Sigmoid colon (tissue), 6 donors: ENCODE measurements at regions not wholly inside any gene's neighbourhood (a gene's known extent, or its start where the extent isn't known, plus 50 kb on each side); places are given as distances from the start of the nearest gene placed in this dataset.

Experiments used
- DNase-seq: peaks from one replicate; pipeline ENCODE4 v3.0.0-alpha.2; 2019
- H3K27ac ChIP-seq, 4 donors: fragments of 200-600 bp; sonication (generic); one replicate each; pipeline ENCODE4 v1.5.1; 2016 to 2019; ENCODE audit warnings: mild to moderate bottlenecking in 1 of 4
- H3K27me3 ChIP-seq, 3 donors: fragments of 200-600 bp; sonication (generic); one replicate each; pipeline ENCODE4 v1.5.1; 2019; ENCODE audit warnings: mild to moderate bottlenecking in 1 of 3
- H3K36me3 ChIP-seq, 4 donors: fragments of 200-600 bp; sonication (generic); one replicate each; pipeline ENCODE4 v1.5.1; 2016 to 2019
- H3K4me1 ChIP-seq, 4 donors: fragments of 200-600 bp; sonication (generic); one replicate each; pipeline ENCODE4 v1.5.1; 2017 to 2019
- H3K4me3 ChIP-seq, 4 donors: fragments of 200-600 bp; sonication (generic); one replicate each; pipeline ENCODE4 v1.5.1; 2017 to 2019; ENCODE audit warnings: mild to moderate bottlenecking in 2 of 4, moderate library complexity in 1 of 4
- H3K9me3 ChIP-seq, 4 donors: fragments of 200-600 bp in 3 of 4; sonication (generic) in 3 of 4; one replicate each; pipeline versions ENCODE4 v1.5.1 to v1.6.1; 2013 to 2019
- EP300 ChIP-seq, 4 donors: sonication (generic); formaldehyde crosslinking; IDR thresholded peaks; one replicate each; pipeline ENCODE4 v1.6.1; 2017; ENCODE audit warnings: antibody characterized with exemption in 4 of 4
- POLR2A ChIP-seq, 2 donors: fragments of 450-650 bp; IDR thresholded peaks; one replicate each; pipeline ENCODE4 v1.6.1; 2016; ENCODE audit warnings: antibody characterized with exemption in 2 of 2, mild to moderate bottlenecking in 2 of 2, moderate library complexity in 2 of 2
- POLR2AphosphoS5 ChIP-seq, 4 donors: sonication (generic); formaldehyde crosslinking; IDR thresholded peaks; one replicate each; pipeline ENCODE4 v1.6.1; 2017; ENCODE audit warnings: antibody characterized with exemption in 4 of 4
- WGBS, 2 donors: extraction: QIAGEN DNeasy Blood & Tissue Kit; methylation state at CpG; one replicate each; pipeline ENCODE4 v1.1.7; 2013; 5-methylcytosine and 5-hydroxymethylcytosine counted together
- intact Hi-C: fragments of 100-400 bp; cut with DNase I; formaldehyde crosslinking; loops from one replicate; pipeline ENCODE4 v1.15.1; 2023
- TF ChIP-seq, protein P1 (sequence below), 4 experiments: fragments of 450-650 bp in 3 of 4; fragments of 200-600 bp in 1 of 4; IDR thresholded peaks; one replicate each; pipeline ENCODE4 v1.5.1; 2016 to 2019; ENCODE audit warnings: antibody characterized with exemption in 4 of 4, mild to moderate bottlenecking in 3 of 4, moderate library complexity in 2 of 4
- donor health status: healthy with polysubstance abuse.
- donor health status: healthy.

DNA sequence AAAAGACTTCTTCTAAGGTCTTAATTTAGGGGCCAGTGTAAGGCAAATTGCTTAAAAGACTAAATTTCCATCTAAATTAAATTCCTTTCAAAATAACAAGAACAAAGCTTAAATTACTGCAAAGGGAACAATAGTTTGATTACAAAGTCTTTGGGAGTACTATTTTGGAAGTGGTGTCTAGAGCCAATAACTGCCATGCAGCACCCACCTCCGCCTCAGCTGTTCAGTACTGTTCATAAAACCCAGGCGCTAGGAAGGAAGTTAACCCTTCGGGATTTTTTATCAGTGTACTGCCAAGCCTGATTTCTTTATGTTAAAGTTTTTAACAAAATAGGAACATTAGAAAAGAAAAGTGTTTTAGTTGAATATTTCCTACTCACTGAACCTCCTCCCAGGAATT is 210.1 kb downstream of the LIG4 start:
- H3K36me3 ChIP-seq: no peaks in the 10 kb centered on the region
- TF ChIP-seq POLR2A (IDR thresholded peaks at IDR 0.05): no peak
- 43 to 70% methylated on average over 3 of the region's 3 CpGs for whole genome bisulfite sequencing, 2 donors
- no peak overlapping the region for H3K4me3 ChIP-seq
- H3K4me1 ChIP-seq: no peaks in the 10 kb centered on the region
- no peak overlapping the region for H3K27ac ChIP-seq
- intact Hi-C loops: no loop called here
- DNase-seq: no peak
- no peaks in the 10 kb centered on the region for H3K27me3 ChIP-seq
- H3K9me3 ChIP-seq: no peaks in the 10 kb centered on the region

DNA sequence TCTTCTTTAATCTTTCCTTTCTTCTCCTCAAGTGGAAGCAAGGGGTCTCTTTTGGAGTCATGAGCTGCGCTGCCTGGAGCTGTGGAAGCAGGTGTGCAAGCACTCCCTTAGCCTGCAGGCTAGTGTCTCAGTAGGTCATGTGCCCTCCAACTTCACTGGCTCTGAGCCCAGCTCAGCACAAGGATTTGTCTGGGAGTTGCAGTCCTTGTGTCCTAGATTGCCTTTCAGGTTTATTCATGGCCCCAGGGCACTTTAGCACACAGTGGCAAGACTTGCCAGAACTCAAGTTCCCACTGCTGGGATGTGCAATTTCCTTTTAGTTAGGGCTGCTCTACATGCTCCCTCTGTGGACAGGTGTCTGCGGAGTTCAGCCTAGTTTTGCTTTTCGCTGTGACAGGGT is 211.7 kb downstream of the LIG4 start:
- intact Hi-C loops: no loop called here

DNA sequence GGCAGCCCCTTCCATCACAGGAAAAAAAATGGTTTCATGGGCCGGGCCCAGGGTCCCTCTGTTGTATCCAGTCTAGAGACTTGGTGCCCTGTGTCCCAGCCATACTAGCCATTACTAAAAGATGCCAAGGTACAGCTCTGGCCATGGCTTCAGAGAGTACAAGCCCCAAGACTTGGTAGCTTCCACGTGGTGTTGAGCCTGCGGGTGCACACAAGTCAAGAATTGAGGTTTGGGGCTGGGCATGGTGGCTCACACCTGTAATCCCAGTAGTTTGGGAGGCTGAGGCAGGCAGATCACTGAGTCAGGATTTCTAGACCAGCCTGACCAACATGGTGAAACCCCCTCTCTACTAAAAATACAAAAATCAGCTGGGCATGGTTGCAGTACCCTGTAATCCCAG is 214.3 kb downstream of the LIG4 start:
- intact Hi-C loops: no loop called here
- 75 to 83% methylated on average over 3 of the region's 3 CpGs for WGBS, 2 donors
- no peaks in the 10 kb centered on the region for H3K27me3 ChIP-seq
- H3K36me3 ChIP-seq: no peaks in the 10 kb centered on the region
- no peaks in the 10 kb centered on the region for H3K4me1 ChIP-seq
- H3K4me3 ChIP-seq: no peak overlapping the region
- H3K9me3 ChIP-seq: no peaks in the 10 kb centered on the region
- TF ChIP-seq, protein P1, sequence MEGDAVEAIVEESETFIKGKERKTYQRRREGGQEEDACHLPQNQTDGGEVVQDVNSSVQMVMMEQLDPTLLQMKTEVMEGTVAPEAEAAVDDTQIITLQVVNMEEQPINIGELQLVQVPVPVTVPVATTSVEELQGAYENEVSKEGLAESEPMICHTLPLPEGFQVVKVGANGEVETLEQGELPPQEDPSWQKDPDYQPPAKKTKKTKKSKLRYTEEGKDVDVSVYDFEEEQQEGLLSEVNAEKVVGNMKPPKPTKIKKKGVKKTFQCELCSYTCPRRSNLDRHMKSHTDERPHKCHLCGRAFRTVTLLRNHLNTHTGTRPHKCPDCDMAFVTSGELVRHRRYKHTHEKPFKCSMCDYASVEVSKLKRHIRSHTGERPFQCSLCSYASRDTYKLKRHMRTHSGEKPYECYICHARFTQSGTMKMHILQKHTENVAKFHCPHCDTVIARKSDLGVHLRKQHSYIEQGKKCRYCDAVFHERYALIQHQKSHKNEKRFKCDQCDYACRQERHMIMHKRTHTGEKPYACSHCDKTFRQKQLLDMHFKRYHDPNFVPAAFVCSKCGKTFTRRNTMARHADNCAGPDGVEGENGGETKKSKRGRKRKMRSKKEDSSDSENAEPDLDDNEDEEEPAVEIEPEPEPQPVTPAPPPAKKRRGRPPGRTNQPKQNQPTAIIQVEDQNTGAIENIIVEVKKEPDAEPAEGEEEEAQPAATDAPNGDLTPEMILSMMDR (IDR thresholded peaks at IDR 0.05): no peak
- no peak for TF ChIP-seq EP300 (IDR thresholded peaks at IDR 0.05)
- TF ChIP-seq POLR2AphosphoS5 (IDR thresholded peaks at IDR 0.05): no peak
- no peak for TF ChIP-seq POLR2A (IDR thresholded peaks at IDR 0.05)
- H3K27ac ChIP-seq: no peak overlapping the region
- DNase-seq: no peak

More for the DNA sequence above, 211.7 kb downstream of the LIG4 start:
- H3K4me3 ChIP-seq: no peak overlapping the region
- no peaks in the 10 kb centered on the region for H3K9me3 ChIP-seq
- WGBS, 2 donors: 53 to 95% methylated on average over 3 of the region's 3 CpGs
- no peaks in the 10 kb centered on the region for H3K27me3 ChIP-seq
- no peak for DNase-seq
- no peak overlapping the region for H3K27ac ChIP-seq
- TF ChIP-seq EP300 (IDR thresholded peaks at IDR 0.05) (no peak), POLR2A (IDR thresholded peaks at IDR 0.05) (no peak), POLR2AphosphoS5 (IDR thresholded peaks at IDR 0.05) (no peak)
- TF ChIP-seq, protein P1 (IDR thresholded peaks at IDR 0.05): no peak
- H3K36me3 ChIP-seq: no peaks in the 10 kb centered on the region
- no peaks in the 10 kb centered on the region for H3K4me1 ChIP-seq

GRCh38 chr13:107999751-108000150 is 215.6 kb downstream of the LIG4 start:
- Histone ChIP-seq H3K9me3 (no peaks in the 10 kb centered on the region), H3K4me3 (no peak overlapping the region), H3K27ac (no peak overlapping the region), H3K27me3 (no peaks in the 10 kb centered on the region), H3K4me1 (no peaks in the 10 kb centered on the region), H3K36me3 (no peaks in the 10 kb centered on the region)
- intact Hi-C loops: no loop called here
- no peak for TF ChIP-seq EP300 (IDR thresholded peaks at IDR 0.05)
- no peak for TF ChIP-seq POLR2A (IDR thresholded peaks at IDR 0.05)
- TF ChIP-seq, protein P1 (IDR thresholded peaks at IDR 0.05): no peak
- no peak for TF ChIP-seq POLR2AphosphoS5 (IDR thresholded peaks at IDR 0.05)
- WGBS, 2 donors: 84 to 93% methylated on average over 3 of the region's 3 CpGs
- no peak for DNase-seq

DNA sequence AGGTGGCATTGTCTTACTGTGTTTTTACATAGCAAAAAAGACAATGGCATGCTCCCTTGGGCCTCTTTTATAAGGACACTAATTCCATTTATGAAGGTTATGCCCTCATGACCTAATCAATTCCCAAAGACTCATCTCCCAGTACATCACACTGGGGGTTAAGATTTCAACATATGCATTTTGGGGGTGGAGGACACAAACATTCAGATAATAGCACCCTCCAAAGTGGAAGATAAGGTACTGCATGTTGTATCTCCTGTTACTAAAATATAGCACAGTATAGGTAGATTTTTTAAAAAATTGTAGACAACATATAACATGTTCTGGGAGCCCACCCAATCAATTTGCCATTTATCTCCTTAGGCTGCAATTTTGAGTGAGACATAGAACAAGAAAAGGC is 221.2 kb downstream of the LIG4 start:
- H3K4me1 ChIP-seq: no peaks in the 10 kb centered on the region
- TF ChIP-seq, protein P1 (IDR thresholded peaks at IDR 0.05): no peak
- no peak for TF ChIP-seq POLR2A (IDR thresholded peaks at IDR 0.05)
- TF ChIP-seq EP300 (IDR thresholded peaks at IDR 0.05): no peak
- TF ChIP-seq POLR2AphosphoS5 (IDR thresholded peaks at IDR 0.05): no peak
- H3K36me3 ChIP-seq: no peaks in the 10 kb centered on the region
- H3K27me3 ChIP-seq: no peaks in the 10 kb centered on the region
- H3K9me3 ChIP-seq: no peaks in the 10 kb centered on the region
- DNase-seq: no peak
- intact Hi-C loops: no loop called here
- no peak overlapping the region for H3K4me3 ChIP-seq
- H3K27ac ChIP-seq: no peak overlapping the region
